GM18520 (cell line): ENCODE measurements at regions not wholly inside any gene's neighbourhood (a gene's known extent, or its start where the extent isn't known, plus 50 kb on each side); places are given as distances from the start of the nearest gene placed in this dataset.
A peak's percentile ranks its signal among the peaks of the same experiment; 100 is the strongest.

Source experiments
- ATAC-seq: cut with Tn5 transposase; IDR thresholded peaks from one replicate; pipeline ENCODE4 v1.9.1; 2021; ENCODE audit not compliant: unreplicated experiment

GRCh38 chr3:111311709-111312235, 230.2 kb upstream of the CD96 start:
- ATAC-seq: peak; percentile 75

GRCh38 chr3:111314181-111314873, 227.7 kb upstream of the CD96 start:
- no peak for ATAC-seq

GRCh38 chr3:111314898-111315297, 227.1 kb upstream of the CD96 start:
- ATAC-seq: no peak

GRCh38 chr3:111315930-111316587, 225.9 kb upstream of the CD96 start:
- ATAC-seq: no peak

- no peak for ATAC-seq
Measured at GRCh38 chr3:111318289-111318688, 223.7 kb upstream of the CD96 start.

GRCh38 chr3:111319598-111319997, 222.4 kb upstream of the CD96 start:
- peak; percentile 36 for ATAC-seq

- ATAC-seq: no peak
Measured at GRCh38 chr3:111321786-111322185, 220.2 kb upstream of the CD96 start.

- ATAC-seq: no peak
Measured at GRCh38 chr3:111323019-111323418, 219.0 kb upstream of the CD96 start.

- ATAC-seq: no peak
Measured at GRCh38 chr3:111324151-111324550, 217.8 kb upstream of the CD96 start.

- no peak for ATAC-seq
Measured at GRCh38 chr3:111324645-111325044, 217.4 kb upstream of the CD96 start.

- ATAC-seq: no peak
Measured at GRCh38 chr3:111325160-111325718, 216.8 kb upstream of the CD96 start.

GRCh38 chr3:111326144-111326995, 215.6 kb upstream of the CD96 start:
- peak; percentile 41 for ATAC-seq

- no peak for ATAC-seq
Measured at GRCh38 chr3:111331306-111331705, 210.7 kb upstream of the CD96 start.

GRCh38 chr3:111331912-111332311, 210.1 kb upstream of the CD96 start:
- no peak for ATAC-seq

- ATAC-seq: no peak
Measured at GRCh38 chr3:111332488-111333080, 209.4 kb upstream of the CD96 start.

- ATAC-seq: no peak
Measured at GRCh38 chr3:111333642-111334041, 208.4 kb upstream of the CD96 start.

GRCh38 chr3:111335512-111336303, 206.3 kb upstream of the CD96 start:
- peak; percentile 51 for ATAC-seq

- ATAC-seq: no peak
Measured at GRCh38 chr3:111336511-111336910, 205.5 kb upstream of the CD96 start.

- ATAC-seq: no peak
Measured at GRCh38 chr3:111338059-111338698, 203.8 kb upstream of the CD96 start.

GRCh38 chr3:111339017-111339416, 203.0 kb upstream of the CD96 start:
- ATAC-seq: no peak
